H9 (cell line): ENCODE measurements at regions not wholly inside any gene's neighbourhood (a gene's known extent, or its start where the extent isn't known, plus 50 kb on each side); places are given as distances from the start of the nearest gene placed in this dataset.

Experiments
- DNase-seq: peaks from one replicate; pipeline ENCODE4 v3.0.0-alpha.2; 2017
- H2AFZ ChIP-seq: one replicate; pipeline ENCODE4 v1.6.1; 2013; ENCODE audit warnings: mild to moderate bottlenecking, low read length, control low read depth, moderate library complexity
- H2AK5ac ChIP-seq: 2 replicates; pipeline ENCODE4 v1.6.1; 2013; ENCODE audit warnings: low read length, control low read depth, mixed read lengths; ENCODE audit not compliant: insufficient read length
- H2BK120ac ChIP-seq: one replicate; pipeline ENCODE4 v1.6.1; 2013; ENCODE audit warnings: low read depth, mild to moderate bottlenecking, low read length, control low read depth, inconsistent platforms; ENCODE audit not compliant: poor library complexity, severe bottlenecking
- H2BK12ac ChIP-seq: 2 replicates; pipeline ENCODE4 v1.6.1; 2013; ENCODE audit warnings: low read length, control low read depth, mixed read lengths, low read depth; ENCODE audit not compliant: insufficient read length
- H2BK15ac ChIP-seq: 2 replicates; pipeline ENCODE4 v1.6.1; 2013; ENCODE audit warnings: low read depth, low read length, control low read depth
- H2BK20ac ChIP-seq: one replicate; pipeline ENCODE4 v1.6.1; 2013; ENCODE audit warnings: low read depth, mild to moderate bottlenecking, low read length, control low read depth, inconsistent platforms; ENCODE audit not compliant: poor library complexity, severe bottlenecking
- H2BK5ac ChIP-seq: 2 replicates; pipeline ENCODE4 v1.6.1; 2013; ENCODE audit warnings: low read length, control low read depth, mixed read lengths; ENCODE audit not compliant: insufficient read length
- H3K14ac ChIP-seq: 2 replicates; pipeline ENCODE4 v1.6.1; 2013; ENCODE audit warnings: low read length, control low read depth; ENCODE audit not compliant: insufficient read depth
- H3K18ac ChIP-seq: 2 replicates; pipeline ENCODE4 v1.6.1; 2013; ENCODE audit warnings: low read depth, mild to moderate bottlenecking, mixed read lengths, low read length, control low read depth; ENCODE audit not compliant: insufficient read length
- H3K23ac ChIP-seq: 2 replicates; pipeline ENCODE4 v1.6.1; 2013; ENCODE audit warnings: low read length, control low read depth, mixed read lengths, low read depth; ENCODE audit not compliant: insufficient read length
- H3K23me2 ChIP-seq: 2 replicates; pipeline ENCODE4 v1.6.1; 2013; ENCODE audit warnings: low read depth, mild to moderate bottlenecking, mixed read lengths, low read length, control low read depth; ENCODE audit not compliant: insufficient read length, poor library complexity, severe bottlenecking
- H3K27ac ChIP-seq: 2 replicates; pipeline ENCODE4 v1.5.1; 2013; ENCODE audit warnings: low read length, control low read depth, mixed read lengths, low read depth; ENCODE audit not compliant: insufficient read length
- H3K27me3 ChIP-seq: 2 replicates; pipeline ENCODE4 v1.6.1; 2013; ENCODE audit warnings: low read length, control low read depth, inconsistent platforms; ENCODE audit not compliant: insufficient read depth
- H3K4ac ChIP-seq: 2 replicates; pipeline ENCODE4 v1.6.1; 2013; ENCODE audit warnings: low read depth, mild to moderate bottlenecking, control low read depth, inconsistent platforms, low read length, moderate library complexity
- H3K4me1 ChIP-seq: 2 replicates; pipeline ENCODE4 v1.6.1; 2013; ENCODE audit warnings: low read length, control low read depth, inconsistent platforms; ENCODE audit not compliant: insufficient read depth
- H3K4me2 ChIP-seq: 2 replicates; pipeline ENCODE4 v1.6.1; 2013; ENCODE audit warnings: low read length, control low read depth, mixed read lengths; ENCODE audit not compliant: insufficient read length, insufficient read depth
- H3K56ac ChIP-seq: 2 replicates; pipeline ENCODE4 v1.6.1; 2013; ENCODE audit warnings: low read depth, mild to moderate bottlenecking, mixed read lengths, low read length, control low read depth; ENCODE audit not compliant: insufficient read length
- H3K79me1 ChIP-seq: 2 replicates; pipeline ENCODE4 v1.6.1; 2013; ENCODE audit warnings: low read depth, mild to moderate bottlenecking, moderate library complexity, low read length, control low read depth, inconsistent platforms; ENCODE audit not compliant: insufficient read depth, poor library complexity, severe bottlenecking
- H3K79me2 ChIP-seq: 2 replicates; pipeline ENCODE4 v1.6.1; 2013; ENCODE audit warnings: low read length, control low read depth, inconsistent platforms; ENCODE audit not compliant: insufficient read depth
- H3K9ac ChIP-seq: 2 replicates; pipeline ENCODE4 v1.6.1; 2013; ENCODE audit warnings: low read length, control low read depth, mixed read lengths; ENCODE audit not compliant: insufficient read length; ENCODE audit errors: extremely low read depth
- H3K9me3 ChIP-seq: one replicate; pipeline ENCODE4 v1.6.1; 2013; ENCODE audit warnings: low read depth, low read length, inconsistent platforms; ENCODE audit not compliant: control insufficient read depth
- H3T11ph ChIP-seq: one replicate; pipeline ENCODE4 v1.6.1; 2013; ENCODE audit warnings: mild to moderate bottlenecking, low read length, control low read depth, inconsistent platforms
- H4K20me1 ChIP-seq: one replicate; pipeline ENCODE4 v1.6.1; 2013; ENCODE audit not compliant: control insufficient read depth, insufficient read length, insufficient read depth
- H4K5ac ChIP-seq: 2 replicates; pipeline ENCODE4 v1.6.1; 2013; ENCODE audit warnings: low read depth, mild to moderate bottlenecking, mixed read lengths, low read length, control low read depth; ENCODE audit not compliant: insufficient read length
- H4K8ac ChIP-seq: replicated peaks from 2 replicates; pipeline ENCODE4 v1.6.1; 2013; ENCODE audit warnings: low read length, control low read depth, mixed read lengths, low read depth; ENCODE audit not compliant: insufficient read length
- H4K91ac ChIP-seq: 2 replicates; pipeline ENCODE4 v1.6.1; 2013; ENCODE audit warnings: low read depth, mild to moderate bottlenecking, moderate library complexity, mixed read lengths, low read length, control low read depth; ENCODE audit not compliant: insufficient read length
- H3K27ac Mint-ChIP-seq, 3 experiments: 2 replicates in 2 of 3; 3 replicates in 1 of 3; pipeline ENCODE4 v1.8.0; 2020 to 2021; ENCODE audit warnings: mixed read lengths in 3 of 3, mild to moderate bottlenecking in 1 of 3, moderate library complexity in 1 of 3
- H3K27me3 Mint-ChIP-seq: 2 replicates; pipeline ENCODE4 v1.8.0; 2021; ENCODE audit warnings: low read depth, mild to moderate bottlenecking, moderate library complexity, mixed read lengths
- H3K36me3 Mint-ChIP-seq, 3 experiments: 2 replicates in 2 of 3; 3 replicates in 1 of 3; pipeline ENCODE4 v1.8.0; 2020 to 2021; ENCODE audit warnings: low read depth in 3 of 3, mixed read lengths in 3 of 3; ENCODE audit not compliant: insufficient read depth in 1 of 3
- H3K4me1 Mint-ChIP-seq, 2 experiments: 2 replicates each; pipeline ENCODE4 v1.8.0; 2020; ENCODE audit warnings: mixed read lengths in 2 of 2
- H3K4me3 Mint-ChIP-seq, 2 experiments: 2 replicates in 1 of 2; 3 replicates in 1 of 2; pipeline ENCODE4 v1.8.0; 2020 to 2021; ENCODE audit warnings: mild to moderate bottlenecking in 2 of 2, mixed read lengths in 2 of 2, moderate library complexity in 1 of 2
- H3K9me3 Mint-ChIP-seq, 2 experiments: 2 replicates in 1 of 2; 3 replicates in 1 of 2; pipeline ENCODE4 v1.8.0; 2020; ENCODE audit warnings: mild to moderate bottlenecking in 2 of 2, mixed read lengths in 2 of 2, moderate library complexity in 1 of 2
- CTCF ChIP-seq: fragments of 200-600 bp; sonication (generic); conservative IDR thresholded peaks from 3 replicates; pipeline ENCODE4 v1.8.0; 2021; ENCODE audit warnings: antibody characterized with exemption, mild to moderate bottlenecking
- WGBS: extraction: QIAGEN DNeasy Blood & Tissue Kit; methylation state at CpG from one replicate; pipeline ENCODE4 v1.1.7; 2013; ENCODE audit warnings: missing lambda C conversion rate, low lambda C conversion rate, mixed read lengths; ENCODE audit not compliant: insufficient read length; ENCODE audit errors: extremely low coverage; 5-methylcytosine and 5-hydroxymethylcytosine counted together

- no peak for TF ChIP-seq CTCF
- no CpG with 5 or more reads among the region's 2 CpGs for WGBS
Observed at GRCh38 chr2:217060516-217060915, 200.7 kb upstream of the TNP1 start.

More at GRCh38 chr2:217060516-217060915, 200.7 kb upstream of the TNP1 start:
- H3K4me2 ChIP-seq, result no peak overlapping the region
- no peaks in the 10 kb centered on the region for H3K27me3 ChIP-seq
- no peak overlapping the region for H4K5ac ChIP-seq
- H3K9ac ChIP-seq, result no peak overlapping the region
- Mint-ChIP-seq H3K4me3 (no peak overlapping the region), H3K27ac (no peak overlapping the region), H3K36me3 (no peaks in the 10 kb centered on the region), H3K27me3 (no peaks in the 10 kb centered on the region), H3K4me1 (peaks cover 12 to 13% of the 10 kb centered on the region in 2 experiments), H3K9me3 (no peaks in the 10 kb centered on the region)
- H3K9me3 ChIP-seq, result no peaks in the 10 kb centered on the region
- H2BK20ac ChIP-seq, result no peak overlapping the region
- H2AK5ac ChIP-seq, result no peak overlapping the region
- no peak for DNase-seq
- H4K91ac ChIP-seq, result no peak overlapping the region
- H4K20me1 ChIP-seq, result no peaks in the 10 kb centered on the region
- H3K23me2 ChIP-seq, result no peaks in the 10 kb centered on the region
- no peak overlapping the region for H2BK5ac ChIP-seq
- peaks cover 3% of the 10 kb centered on the region; the same call in 1 of the 2 replicates for H3K4me1 ChIP-seq
- H2AFZ ChIP-seq, result no peak overlapping the region
- H3K18ac ChIP-seq, result no peak overlapping the region
- no peak overlapping the region for H2BK15ac ChIP-seq
- H3K14ac ChIP-seq, result no peak overlapping the region
- no peak overlapping the region for H3K4ac ChIP-seq
- no peak overlapping the region for H3T11ph ChIP-seq
- no peaks in the 10 kb centered on the region for H3K79me1 ChIP-seq
- H3K79me2 ChIP-seq, result no peaks in the 10 kb centered on the region
- H3K56ac ChIP-seq, result no peak overlapping the region
- H2BK12ac ChIP-seq, result no peak overlapping the region
- no peak overlapping the region for H4K8ac ChIP-seq
- no peak overlapping the region for H3K27ac ChIP-seq
- no peak overlapping the region for H3K23ac ChIP-seq
- no peak overlapping the region for H2BK120ac ChIP-seq
